Muscle of leg (tissue), 3 donors: ENCODE measurements at regions not wholly inside any gene's neighbourhood (a gene's known extent, or its start where the extent isn't known, plus 50 kb on each side); places are given as distances from the start of the nearest gene placed in this dataset.

Experiments
- DNase-seq: peaks from one replicate; pipeline ENCODE4 v3.0.0; 2013
- H3K27ac ChIP-seq: one replicate; pipeline ENCODE4 v1.5.1; 2013; ENCODE audit warnings: mild to moderate bottlenecking, low read length, control low read depth
- H3K27me3 ChIP-seq: one replicate; pipeline ENCODE4 v1.6.1; 2013; ENCODE audit warnings: low read length; ENCODE audit not compliant: control insufficient read depth, insufficient read depth
- H3K36me3 ChIP-seq: one replicate; pipeline ENCODE4 v1.6.1; 2013; ENCODE audit warnings: low read length; ENCODE audit not compliant: control insufficient read depth, insufficient read depth
- H3K4me1 ChIP-seq: one replicate; pipeline ENCODE4 v1.6.1; 2013; ENCODE audit warnings: low read length; ENCODE audit not compliant: control insufficient read depth, insufficient read depth
- H3K4me3 ChIP-seq: one replicate; pipeline ENCODE4 v1.5.1; 2013; ENCODE audit warnings: low read length, control low read depth
- H3K9me3 ChIP-seq: replicated peaks from 2 replicates; pipeline ENCODE4 v1.6.1; 2013; ENCODE audit warnings: low read depth, low read length; ENCODE audit not compliant: control insufficient read depth
- WGBS: methylation state at CpG from one replicate; pipeline ENCODE4 v1.1.5; 2013; ENCODE audit warnings: missing lambda C conversion rate; ENCODE audit not compliant: insufficient coverage; 5-methylcytosine and 5-hydroxymethylcytosine counted together

DNA sequence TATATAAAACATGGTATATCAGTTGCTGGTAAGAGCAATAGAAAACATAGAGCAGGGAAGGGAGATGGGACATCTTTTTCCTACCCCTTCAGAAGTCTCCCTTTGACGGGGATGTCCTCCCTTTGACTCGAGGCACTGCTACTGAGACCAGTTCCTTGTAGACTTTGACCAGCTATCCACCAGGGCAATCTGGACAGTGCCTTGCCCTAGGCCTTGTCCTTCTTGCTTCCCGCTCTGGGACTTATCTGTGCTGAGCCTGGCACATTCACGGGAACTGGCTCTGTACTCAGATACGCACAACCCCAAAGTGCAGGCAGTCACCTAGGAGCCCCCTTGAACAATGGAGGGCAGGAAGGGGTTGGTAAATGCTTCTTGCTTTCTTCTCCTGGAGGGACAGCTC lies 116.6 kb upstream of the ANKH start:
- Histone ChIP-seq H3K4me3 (no peak overlapping the region), H3K27me3 (no peaks in the 10 kb centered on the region), H3K27ac (no peak overlapping the region), H3K9me3 (no peaks in the 10 kb centered on the region), H3K4me1 (no peaks in the 10 kb centered on the region), H3K36me3 (no peaks in the 10 kb centered on the region)
- WGBS: 91% methylated on average over 5 of the region's 5 CpGs
- DNase-seq: no peak

DNA sequence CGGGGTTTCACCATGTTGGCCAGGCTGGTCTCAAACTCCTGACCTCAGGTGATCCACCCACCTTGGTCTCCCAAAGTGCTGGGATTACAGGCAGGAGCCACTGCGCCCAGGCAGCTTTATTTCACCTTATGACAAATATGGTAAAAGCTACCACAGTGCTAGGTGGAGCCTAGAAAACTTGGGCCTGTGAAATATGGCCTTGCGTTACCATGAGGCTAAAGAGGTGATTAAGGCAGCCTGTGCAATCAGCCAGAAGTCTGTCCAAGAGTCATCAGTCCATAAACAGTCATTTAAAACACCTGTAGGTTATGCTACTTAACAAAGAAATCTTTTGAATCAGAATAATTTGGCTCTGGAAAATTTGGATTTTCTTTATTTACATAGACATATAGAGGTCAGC lies 114.8 kb upstream of the ANKH start:
- DNase-seq: no peak
- WGBS: no CpG with 5 or more reads among the region's 3 CpGs
- Histone ChIP-seq H3K27ac (no peak overlapping the region), H3K4me3 (no peak overlapping the region), H3K4me1 (no peaks in the 10 kb centered on the region), H3K9me3 (no peaks in the 10 kb centered on the region), H3K27me3 (no peaks in the 10 kb centered on the region), H3K36me3 (no peaks in the 10 kb centered on the region)

GRCh38 chr5:14983666-14984441 lies 112.3 kb upstream of the ANKH start:
- H3K4me3 ChIP-seq: no peak overlapping the region
- no peak overlapping the region for H3K27ac ChIP-seq
- H3K36me3 ChIP-seq: no peaks in the 10 kb centered on the region
- H3K27me3 ChIP-seq: no peaks in the 10 kb centered on the region
- DNase-seq: peak; percentile 40
- no CpG with 5 or more reads among the region's 6 CpGs for WGBS
- H3K9me3 ChIP-seq: no peaks in the 10 kb centered on the region
- no peaks in the 10 kb centered on the region for H3K4me1 ChIP-seq

- Histone ChIP-seq H3K36me3 (no peaks in the 10 kb centered on the region), H3K27me3 (peaks cover 2% of the 10 kb centered on the region), H3K27ac (no peak overlapping the region), H3K4me1 (no peaks in the 10 kb centered on the region), H3K4me3 (no peak overlapping the region), H3K9me3 (no peaks in the 10 kb centered on the region)
- no peak for DNase-seq
- 100% methylated on average over 2 of the region's 2 CpGs for WGBS
These were observed 109.1 kb upstream of the ANKH start for GRCh38 chr5:14980698-14981097.

- 76% methylated on average over 2 of the region's 2 CpGs for WGBS
- no peaks in the 10 kb centered on the region for H3K36me3 ChIP-seq
- H3K4me3 ChIP-seq: no peak overlapping the region
- H3K4me1 ChIP-seq: no peaks in the 10 kb centered on the region
- peaks cover 2% of the 10 kb centered on the region for H3K27me3 ChIP-seq
- no peak overlapping the region for H3K27ac ChIP-seq
- no peaks in the 10 kb centered on the region for H3K9me3 ChIP-seq
- no peak for DNase-seq
These were observed 105.6 kb upstream of the ANKH start for GRCh38 chr5:14977058-14977685.

DNA sequence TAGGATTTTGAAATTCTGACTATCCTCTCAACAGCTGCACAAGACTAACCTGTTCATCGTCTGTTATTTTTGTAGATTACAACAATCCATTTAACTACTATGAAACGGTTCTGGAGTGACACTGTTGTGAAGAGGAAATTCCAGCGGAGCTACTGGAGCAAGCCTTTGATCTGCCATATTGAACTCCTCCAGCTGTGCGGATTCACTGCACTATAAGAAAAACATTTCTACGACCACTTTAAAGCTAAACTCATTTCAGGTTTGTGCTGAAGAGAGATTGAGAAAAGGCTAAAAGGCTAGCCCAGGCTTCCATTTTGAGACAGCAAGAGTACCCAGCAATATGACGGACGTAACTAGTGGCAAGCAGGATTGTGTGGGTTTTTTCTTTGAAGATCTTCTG lies 104.9 kb upstream of the ANKH start:
- no CpG with 5 or more reads among the region's 7 CpGs for WGBS
- no peaks in the 10 kb centered on the region for H3K36me3 ChIP-seq
- H3K27ac ChIP-seq: no peak overlapping the region
- H3K4me1 ChIP-seq: no peaks in the 10 kb centered on the region
- no peak for DNase-seq
- peaks cover 2% of the 10 kb centered on the region for H3K27me3 ChIP-seq
- H3K4me3 ChIP-seq: no peak overlapping the region
- no peaks in the 10 kb centered on the region for H3K9me3 ChIP-seq

DNA sequence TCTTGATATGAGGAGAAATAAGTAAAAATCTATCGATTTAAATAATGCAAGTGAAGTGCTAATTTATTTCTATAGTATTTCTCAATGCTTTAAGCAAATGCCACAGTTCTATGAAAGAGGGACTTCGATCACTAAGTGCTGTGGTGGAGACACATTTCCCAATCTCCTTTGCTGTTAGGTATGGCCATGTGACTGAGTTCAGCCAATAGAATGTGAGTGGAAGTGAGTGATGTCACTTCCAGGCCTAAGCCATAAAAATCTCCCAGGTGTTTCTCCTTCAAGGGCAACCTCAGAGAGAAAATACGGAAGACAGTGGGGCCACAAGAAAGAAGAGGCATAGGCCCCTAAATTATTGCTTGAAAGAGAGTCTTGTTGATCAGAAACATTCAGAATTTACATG lies 100.3 kb upstream of the ANKH start:
- WGBS: no CpG with 5 or more reads among the region's 3 CpGs
- DNase-seq: no peak
- H3K9me3 ChIP-seq: no peaks in the 10 kb centered on the region

DNA sequence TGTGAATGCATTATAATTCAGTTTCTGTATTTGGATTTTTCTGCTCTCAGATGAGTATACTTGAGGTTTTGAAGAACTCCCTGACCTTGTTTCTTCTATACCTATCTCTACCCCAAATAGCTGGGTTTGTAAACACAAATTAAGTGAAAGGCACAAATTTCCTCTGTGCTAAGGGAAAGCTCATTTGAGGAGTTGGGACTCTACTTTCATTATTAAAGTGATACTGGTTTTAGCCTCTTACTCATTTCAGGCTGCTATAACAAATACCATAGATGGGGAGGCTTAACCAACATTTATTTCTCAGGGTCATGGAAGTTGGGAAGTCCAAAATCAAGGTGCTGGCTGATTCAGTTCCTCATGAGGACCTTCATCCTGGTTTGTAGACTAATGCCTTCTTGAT lies 97.2 kb upstream of the ANKH start:
- no peaks in the 10 kb centered on the region for H3K9me3 ChIP-seq

More for the DNA sequence above, 100.3 kb upstream of the ANKH start:
- Histone ChIP-seq H3K27me3 (peaks cover 2% of the 10 kb centered on the region), H3K4me3 (no peak overlapping the region), H3K36me3 (no peaks in the 10 kb centered on the region), H3K27ac (no peak overlapping the region), H3K4me1 (no peaks in the 10 kb centered on the region)

DNA sequence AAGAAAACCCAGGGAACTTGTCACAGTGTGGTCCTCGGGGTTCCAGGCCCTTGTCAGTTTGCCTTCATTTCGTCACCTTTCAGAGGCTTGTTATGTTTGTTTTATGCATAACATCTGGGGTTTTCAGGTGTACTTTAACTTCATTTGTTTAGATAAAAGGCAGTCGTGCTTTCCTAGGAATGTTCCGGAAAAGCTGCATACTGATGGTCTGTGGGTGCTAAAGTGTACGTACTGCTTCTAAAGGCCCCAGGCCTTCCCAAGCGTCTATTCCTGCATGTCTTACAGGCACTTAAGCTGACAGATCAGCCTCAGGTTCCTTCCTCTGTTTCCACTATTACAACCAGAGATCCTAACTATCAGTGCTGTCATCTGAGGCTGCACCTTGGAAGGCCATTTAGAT lies 95.6 kb upstream of the ANKH start:
- Histone ChIP-seq H3K27ac (no peak overlapping the region), H3K4me3 (no peak overlapping the region), H3K4me1 (no peaks in the 10 kb centered on the region), H3K9me3 (no peaks in the 10 kb centered on the region), H3K27me3 (no peaks in the 10 kb centered on the region), H3K36me3 (no peaks in the 10 kb centered on the region)
- DNase-seq: no peak
- WGBS: 80% methylated on average over 2 of the region's 6 CpGs

More for the DNA sequence above, 97.2 kb upstream of the ANKH start:
- Histone ChIP-seq H3K27me3 (no peaks in the 10 kb centered on the region), H3K4me1 (no peaks in the 10 kb centered on the region), H3K36me3 (no peaks in the 10 kb centered on the region), H3K4me3 (no peak overlapping the region), H3K27ac (no peak overlapping the region)
- no peak for DNase-seq

DNA sequence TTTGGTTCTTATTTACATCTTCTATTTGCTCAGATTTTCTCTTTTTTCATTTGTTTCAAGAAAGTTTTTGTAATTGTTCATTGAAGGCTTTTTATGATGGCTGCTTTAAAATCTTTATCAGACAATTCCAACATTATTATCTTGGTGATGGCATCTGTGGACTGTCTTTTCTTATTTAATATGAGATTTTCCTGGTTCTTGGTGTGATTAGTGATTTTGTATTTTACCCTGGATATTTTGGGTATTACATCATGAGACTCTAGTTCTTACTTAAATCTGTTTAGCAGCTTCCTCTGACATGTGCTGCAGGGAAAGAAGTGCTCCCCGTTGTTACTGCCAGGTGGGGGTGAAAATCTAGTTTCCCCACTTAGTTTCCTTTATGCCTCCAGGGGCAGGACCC lies 94.2 kb upstream of the ANKH start:
- no peaks in the 10 kb centered on the region for H3K36me3 ChIP-seq
- no peak overlapping the region for H3K4me3 ChIP-seq
- H3K27me3 ChIP-seq: no peaks in the 10 kb centered on the region
- H3K9me3 ChIP-seq: no peaks in the 10 kb centered on the region
- H3K27ac ChIP-seq: no peak overlapping the region
- WGBS: no CpG with 5 or more reads among the region's 1 CpG
- DNase-seq: no peak
- no peaks in the 10 kb centered on the region for H3K4me1 ChIP-seq
